Liver (tissue), 8 donors: ENCODE measurements at regions not wholly inside any gene's neighbourhood (a gene's known extent, or its start where the extent isn't known, plus 50 kb on each side); places are given as distances from the start of the nearest gene placed in this dataset.

ENCODE experiments used
- DNase-seq: peaks from one replicate; pipeline ENCODE4 v3.0.0-alpha.2; 2017; ENCODE audit warnings: low spot score
- H3K27ac ChIP-seq, 2 donors: one replicate each; pipeline ENCODE4 v1.7.0; 2013; ENCODE audit warnings: inconsistent platforms in 2 of 2, low read length in 2 of 2, control low read depth in 1 of 2, low read depth in 1 of 2, mild to moderate bottlenecking in 1 of 2
- H3K27me3 ChIP-seq, 4 donors: one replicate each; pipeline versions ENCODE4 v1.6.1 to v1.7.0; 2013; ENCODE audit warnings: low read length in 3 of 4, inconsistent platforms in 1 of 4, mild to moderate bottlenecking in 1 of 4, moderate library complexity in 1 of 4; ENCODE audit not compliant: control insufficient read depth in 4 of 4, insufficient read depth in 4 of 4
- H3K36me3 ChIP-seq, 4 donors: one replicate each; pipeline versions ENCODE4 v1.6.1 to v1.7.0; 2013; ENCODE audit warnings: low read length in 3 of 4, mild to moderate bottlenecking in 3 of 4, low read depth in 1 of 4, moderate library complexity in 1 of 4; ENCODE audit not compliant: control insufficient read depth in 4 of 4, insufficient read depth in 3 of 4
- H3K4me1 ChIP-seq, 4 donors: one replicate each; pipeline versions ENCODE4 v1.6.1 to v1.7.0; 2013; ENCODE audit warnings: low read length in 3 of 4, mild to moderate bottlenecking in 3 of 4, moderate library complexity in 1 of 4; ENCODE audit not compliant: control insufficient read depth in 4 of 4, insufficient read depth in 4 of 4
- H3K4me3 ChIP-seq, 3 donors: one replicate each; pipeline versions ENCODE4 v1.6.1 to v1.7.0; 2013; ENCODE audit warnings: low read length in 3 of 3, control low read depth in 1 of 3, low read depth in 1 of 3, mild to moderate bottlenecking in 1 of 3
- H3K9ac ChIP-seq, 2 donors: one replicate each; pipeline ENCODE4 v1.7.0; 2013; ENCODE audit warnings: low read length in 2 of 2, mild to moderate bottlenecking in 2 of 2, moderate library complexity in 2 of 2, control low read depth in 1 of 2, low read depth in 1 of 2
- H3K9me3 ChIP-seq, 4 donors: one replicate each; pipeline versions ENCODE4 v1.6.1 to v1.7.0; 2013; ENCODE audit warnings: low read length in 3 of 4; ENCODE audit not compliant: control insufficient read depth in 4 of 4
- EGR1 ChIP-seq, 2 donors: IDR thresholded peaks; 2 replicates each; pipeline ENCODE4 v1.6.1; 2016 to 2018; ENCODE audit warnings: antibody characterized with exemption in 2 of 2, low read depth in 2 of 2
- FOXA1 ChIP-seq: IDR thresholded peaks from 2 replicates; pipeline ENCODE4 v1.6.1; 2016; ENCODE audit warnings: antibody characterized with exemption
- FOXA2 ChIP-seq: IDR thresholded peaks from 2 replicates; pipeline ENCODE4 v1.6.1; 2016; ENCODE audit warnings: antibody characterized with exemption
- GABPA ChIP-seq, 2 donors: IDR thresholded peaks in 1 of 2; conservative IDR thresholded peaks in 1 of 2; 2 replicates each; pipeline ENCODE4 v1.6.1; 2016; ENCODE audit warnings: antibody characterized with exemption in 2 of 2, mild to moderate bottlenecking in 1 of 2, moderate library complexity in 1 of 2
- HNF4A ChIP-seq, 2 donors: conservative IDR thresholded peaks; 2 replicates each; pipeline ENCODE4 v1.6.1; 2016; ENCODE audit warnings: antibody characterized with exemption in 2 of 2, mild to moderate bottlenecking in 2 of 2
- HNF4G ChIP-seq: IDR thresholded peaks from 2 replicates; pipeline ENCODE4 v1.6.1; 2016; ENCODE audit warnings: antibody characterized with exemption
- JUND ChIP-seq, 2 donors: IDR thresholded peaks; 2 replicates each; pipeline ENCODE4 v1.6.1; 2016; ENCODE audit warnings: antibody characterized with exemption in 2 of 2
- NR2F2 ChIP-seq: IDR thresholded peaks from 2 replicates; pipeline ENCODE4 v1.6.1; 2016; ENCODE audit warnings: antibody characterized with exemption
- RAD21 ChIP-seq, 2 donors: IDR thresholded peaks; 2 replicates each; pipeline ENCODE4 v1.6.1; 2016; ENCODE audit warnings: antibody characterized with exemption in 2 of 2, mild to moderate bottlenecking in 2 of 2
- RXRA ChIP-seq, 2 donors: IDR thresholded peaks; 2 replicates each; pipeline ENCODE4 v1.6.1; 2017 to 2018; ENCODE audit warnings: antibody characterized with exemption in 2 of 2, mild to moderate bottlenecking in 1 of 2
- SP1 ChIP-seq: IDR thresholded peaks from 2 replicates; pipeline ENCODE4 v1.6.1; 2018; ENCODE audit warnings: antibody characterized with exemption, mild to moderate bottlenecking
- TAF1 ChIP-seq: conservative IDR thresholded peaks from 2 replicates; pipeline ENCODE4 v1.6.1; 2016; ENCODE audit warnings: antibody characterized with exemption, mild to moderate bottlenecking
- YY1 ChIP-seq: IDR thresholded peaks from 2 replicates; pipeline ENCODE4 v1.6.1; 2016; ENCODE audit warnings: antibody characterized with exemption, mild to moderate bottlenecking
- WGBS: extraction: QIAGEN DNeasy Blood & Tissue Kit; methylation state at CpG from one replicate; pipeline ENCODE4 v1.1.7; 2013; 5-methylcytosine and 5-hydroxymethylcytosine counted together
- TF ChIP-seq, protein P1 (sequence below): IDR thresholded peaks from 2 replicates; pipeline ENCODE4 v1.6.1; 2016; ENCODE audit warnings: antibody characterized with exemption
- TF ChIP-seq, protein P2 (sequence below): IDR thresholded peaks from 2 replicates; pipeline ENCODE4 v1.6.1; 2016; ENCODE audit warnings: antibody characterized with exemption
- TF ChIP-seq, protein P3 (sequence below): fragments of 150-350 bp; IDR thresholded peaks from 2 replicates; pipeline ENCODE4 v1.5.1; 2017; ENCODE audit warnings: improper control_type of control experiment, low read depth, low read length; ENCODE audit not compliant: missing input control
- TF ChIP-seq, protein P4 (sequence below): IDR thresholded peaks from 2 replicates; pipeline ENCODE4 v1.6.1; 2016; ENCODE audit warnings: antibody characterized with exemption
- TF ChIP-seq, protein P5 (sequence below): IDR thresholded peaks from 2 replicates; pipeline ENCODE4 v1.6.1; 2016; ENCODE audit warnings: antibody characterized with exemption, mild to moderate bottlenecking
- donor health status: healthy.
- donor health status: healthy.
- donor health status: healthy.
- donor health status: healthy.
- donor health status: healthy.

DNA sequence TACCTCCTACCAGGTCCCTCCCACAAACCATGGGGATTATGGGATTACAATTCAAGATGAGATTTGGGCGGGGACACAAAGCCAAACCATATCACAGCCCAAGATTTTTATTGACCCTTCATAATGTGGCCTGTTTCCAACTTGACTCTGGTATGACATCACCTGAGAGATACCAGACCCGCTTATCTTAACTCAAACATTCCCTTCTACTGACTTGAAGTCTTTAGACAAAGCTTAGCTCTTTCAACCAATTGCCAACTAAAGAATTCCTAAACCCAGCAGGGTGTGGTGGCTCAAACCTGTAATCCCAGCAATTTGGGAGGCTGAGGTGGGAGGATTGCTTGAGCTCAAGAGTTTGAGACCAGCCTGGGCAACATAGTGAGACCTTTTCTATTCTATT, 67.9 kb downstream of the CLRN3 start:
- Histone ChIP-seq H3K4me3 (no peak overlapping the region), H3K36me3 (no peaks in the 10 kb centered on the region), H3K9me3 (peaks cover 5 to 10% (median 8%) of the 10 kb centered on the region in 4 donors), H3K27ac (no peak overlapping the region), H3K4me1 (no peaks in the 10 kb centered on the region), H3K9ac (no peak overlapping the region), H3K27me3 (no peaks in the 10 kb centered on the region)
- 76% methylated on average over 2 of the region's 2 CpGs for WGBS
- no peak for TF ChIP-seq FOXA1
- TF ChIP-seq, protein P1, sequence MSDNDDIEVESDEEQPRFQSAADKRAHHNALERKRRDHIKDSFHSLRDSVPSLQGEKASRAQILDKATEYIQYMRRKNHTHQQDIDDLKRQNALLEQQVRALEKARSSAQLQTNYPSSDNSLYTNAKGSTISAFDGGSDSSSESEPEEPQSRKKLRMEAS: no peak
- no peak for TF ChIP-seq RAD21 (IDR thresholded peaks at IDR 0.05)
- TF ChIP-seq EGR1 (IDR thresholded peaks at IDR 0.05; ENCODE audit: low read depth in 2 of 2): no peak
- TF ChIP-seq, protein P2, sequence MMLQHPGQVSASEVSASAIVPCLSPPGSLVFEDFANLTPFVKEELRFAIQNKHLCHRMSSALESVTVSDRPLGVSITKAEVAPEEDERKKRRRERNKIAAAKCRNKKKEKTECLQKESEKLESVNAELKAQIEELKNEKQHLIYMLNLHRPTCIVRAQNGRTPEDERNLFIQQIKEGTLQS: no peak
- TF ChIP-seq YY1: no peak
- no peak for TF ChIP-seq SP1
- TF ChIP-seq, protein P3, sequence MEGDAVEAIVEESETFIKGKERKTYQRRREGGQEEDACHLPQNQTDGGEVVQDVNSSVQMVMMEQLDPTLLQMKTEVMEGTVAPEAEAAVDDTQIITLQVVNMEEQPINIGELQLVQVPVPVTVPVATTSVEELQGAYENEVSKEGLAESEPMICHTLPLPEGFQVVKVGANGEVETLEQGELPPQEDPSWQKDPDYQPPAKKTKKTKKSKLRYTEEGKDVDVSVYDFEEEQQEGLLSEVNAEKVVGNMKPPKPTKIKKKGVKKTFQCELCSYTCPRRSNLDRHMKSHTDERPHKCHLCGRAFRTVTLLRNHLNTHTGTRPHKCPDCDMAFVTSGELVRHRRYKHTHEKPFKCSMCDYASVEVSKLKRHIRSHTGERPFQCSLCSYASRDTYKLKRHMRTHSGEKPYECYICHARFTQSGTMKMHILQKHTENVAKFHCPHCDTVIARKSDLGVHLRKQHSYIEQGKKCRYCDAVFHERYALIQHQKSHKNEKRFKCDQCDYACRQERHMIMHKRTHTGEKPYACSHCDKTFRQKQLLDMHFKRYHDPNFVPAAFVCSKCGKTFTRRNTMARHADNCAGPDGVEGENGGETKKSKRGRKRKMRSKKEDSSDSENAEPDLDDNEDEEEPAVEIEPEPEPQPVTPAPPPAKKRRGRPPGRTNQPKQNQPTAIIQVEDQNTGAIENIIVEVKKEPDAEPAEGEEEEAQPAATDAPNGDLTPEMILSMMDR: no peak
- TF ChIP-seq GABPA (IDR thresholded peaks at IDR 0.05 in 1 of 2, conservative IDR thresholded peaks at IDR 0.05 in 1 of 2): no peak
- TF ChIP-seq, protein P4, sequence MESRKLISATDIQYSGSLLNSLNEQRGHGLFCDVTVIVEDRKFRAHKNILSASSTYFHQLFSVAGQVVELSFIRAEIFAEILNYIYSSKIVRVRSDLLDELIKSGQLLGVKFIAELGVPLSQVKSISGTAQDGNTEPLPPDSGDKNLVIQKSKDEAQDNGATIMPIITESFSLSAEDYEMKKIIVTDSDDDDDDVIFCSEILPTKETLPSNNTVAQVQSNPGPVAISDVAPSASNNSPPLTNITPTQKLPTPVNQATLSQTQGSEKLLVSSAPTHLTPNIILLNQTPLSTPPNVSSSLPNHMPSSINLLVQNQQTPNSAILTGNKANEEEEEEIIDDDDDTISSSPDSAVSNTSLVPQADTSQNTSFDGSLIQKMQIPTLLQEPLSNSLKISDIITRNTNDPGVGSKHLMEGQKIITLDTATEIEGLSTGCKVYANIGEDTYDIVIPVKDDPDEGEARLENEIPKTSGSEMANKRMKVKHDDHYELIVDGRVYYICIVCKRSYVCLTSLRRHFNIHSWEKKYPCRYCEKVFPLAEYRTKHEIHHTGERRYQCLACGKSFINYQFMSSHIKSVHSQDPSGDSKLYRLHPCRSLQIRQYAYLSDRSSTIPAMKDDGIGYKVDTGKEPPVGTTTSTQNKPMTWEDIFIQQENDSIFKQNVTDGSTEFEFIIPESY: no peak
- TF ChIP-seq FOXA2: no peak
- TF ChIP-seq HNF4G: no peak
- TF ChIP-seq TAF1: no peak
- TF ChIP-seq JUND (IDR thresholded peaks at IDR 0.05): no peak
- TF ChIP-seq NR2F2: no peak
- TF ChIP-seq, protein P5, sequence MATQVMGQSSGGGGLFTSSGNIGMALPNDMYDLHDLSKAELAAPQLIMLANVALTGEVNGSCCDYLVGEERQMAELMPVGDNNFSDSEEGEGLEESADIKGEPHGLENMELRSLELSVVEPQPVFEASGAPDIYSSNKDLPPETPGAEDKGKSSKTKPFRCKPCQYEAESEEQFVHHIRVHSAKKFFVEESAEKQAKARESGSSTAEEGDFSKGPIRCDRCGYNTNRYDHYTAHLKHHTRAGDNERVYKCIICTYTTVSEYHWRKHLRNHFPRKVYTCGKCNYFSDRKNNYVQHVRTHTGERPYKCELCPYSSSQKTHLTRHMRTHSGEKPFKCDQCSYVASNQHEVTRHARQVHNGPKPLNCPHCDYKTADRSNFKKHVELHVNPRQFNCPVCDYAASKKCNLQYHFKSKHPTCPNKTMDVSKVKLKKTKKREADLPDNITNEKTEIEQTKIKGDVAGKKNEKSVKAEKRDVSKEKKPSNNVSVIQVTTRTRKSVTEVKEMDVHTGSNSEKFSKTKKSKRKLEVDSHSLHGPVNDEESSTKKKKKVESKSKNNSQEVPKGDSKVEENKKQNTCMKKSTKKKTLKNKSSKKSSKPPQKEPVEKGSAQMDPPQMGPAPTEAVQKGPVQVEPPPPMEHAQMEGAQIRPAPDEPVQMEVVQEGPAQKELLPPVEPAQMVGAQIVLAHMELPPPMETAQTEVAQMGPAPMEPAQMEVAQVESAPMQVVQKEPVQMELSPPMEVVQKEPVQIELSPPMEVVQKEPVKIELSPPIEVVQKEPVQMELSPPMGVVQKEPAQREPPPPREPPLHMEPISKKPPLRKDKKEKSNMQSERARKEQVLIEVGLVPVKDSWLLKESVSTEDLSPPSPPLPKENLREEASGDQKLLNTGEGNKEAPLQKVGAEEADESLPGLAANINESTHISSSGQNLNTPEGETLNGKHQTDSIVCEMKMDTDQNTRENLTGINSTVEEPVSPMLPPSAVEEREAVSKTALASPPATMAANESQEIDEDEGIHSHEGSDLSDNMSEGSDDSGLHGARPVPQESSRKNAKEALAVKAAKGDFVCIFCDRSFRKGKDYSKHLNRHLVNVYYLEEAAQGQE: no peak
- no peak for TF ChIP-seq RXRA (IDR thresholded peaks at IDR 0.05)
- no peak for TF ChIP-seq HNF4A (conservative IDR thresholded peaks at IDR 0.05)
- DNase-seq: no peak
